H1 (cell line): ENCODE measurements at regions not wholly inside any gene's neighbourhood (a gene's known extent, or its start where the extent isn't known, plus 50 kb on each side); places are given as distances from the start of the nearest gene placed in this dataset.

Experiments used
- CHD7 ChIP-seq: fragments of 300-600 bp; sonication (generic); IDR thresholded peaks from 2 replicates; pipeline ENCODE4 v1.7.1; 2012; ENCODE audit warnings: low read length, moderate library complexity, mild to moderate bottlenecking, inconsistent platforms; ENCODE audit not compliant: insufficient replicate concordance
- SAP30 ChIP-seq: fragments of 300-600 bp; sonication (generic); IDR thresholded peaks from 2 replicates; pipeline ENCODE4 v1.7.1; 2012; ENCODE audit warnings: low read length, moderate library complexity, mild to moderate bottlenecking, inconsistent platforms; ENCODE audit not compliant: insufficient read depth, insufficient replicate concordance
- TAF7 ChIP-seq: optimal IDR thresholded peaks from 2 replicates; pipeline ENCODE3; 2011; ENCODE audit warnings: low read depth, mild to moderate bottlenecking, inconsistent platforms, low read length, moderate library complexity, borderline replicate concordance

GRCh38 chrX:101993335-101993734 lies 61.5 kb upstream of the ZMAT1 start (continued):
- TF ChIP-seq CHD7: no peak
- TF ChIP-seq SAP30: no peak
- TF ChIP-seq TAF7: no peak
